GM19463 (cell line): ENCODE measurements at regions not wholly inside any gene's neighbourhood (a gene's known extent, or its start where the extent isn't known, plus 50 kb on each side); places are given as distances from the start of the nearest gene placed in this dataset.
"Not testable (repeated sequence)": the region's sequence is repeated elsewhere in the genome, so short reads cannot be mapped to it uniquely, and the experiment has no call there.

Source experiments
- ATAC-seq: cut with Tn5 transposase; IDR thresholded peaks from one replicate; pipeline ENCODE4 v1.9.1; 2021; ENCODE audit warnings: mild to moderate bottlenecking, moderate library complexity; ENCODE audit not compliant: unreplicated experiment

DNA sequence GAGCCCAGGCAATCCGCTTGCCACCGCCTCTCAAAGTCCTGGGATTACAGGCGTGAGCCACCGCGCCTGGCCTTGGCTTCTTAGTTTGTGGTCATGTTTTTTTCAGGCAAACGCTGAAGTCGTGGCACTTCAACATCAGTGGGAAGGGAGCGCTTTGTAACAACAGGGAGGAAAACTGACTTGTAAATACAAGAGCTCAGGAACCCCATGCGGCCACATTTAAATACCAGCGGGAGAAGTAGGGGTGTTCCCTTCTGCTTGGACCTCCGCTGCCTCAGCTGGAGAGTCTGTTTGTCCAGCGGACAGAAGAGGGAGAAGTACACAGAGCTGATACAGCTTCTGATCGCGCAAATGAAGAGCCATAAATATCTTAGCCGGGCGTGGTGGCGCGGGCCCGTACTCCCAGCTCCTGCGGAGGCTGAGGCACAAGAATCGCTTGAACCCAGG, 108.7 kb upstream of the KMT2C start:
- ATAC-seq: no peak

- ATAC-seq: no peak
Measured at GRCh38 chr7:152543799-152544198, 108.0 kb upstream of the KMT2C start.

- no peak for ATAC-seq
Measured at GRCh38 chr7:152541892-152542291, 106.1 kb upstream of the KMT2C start.

DNA sequence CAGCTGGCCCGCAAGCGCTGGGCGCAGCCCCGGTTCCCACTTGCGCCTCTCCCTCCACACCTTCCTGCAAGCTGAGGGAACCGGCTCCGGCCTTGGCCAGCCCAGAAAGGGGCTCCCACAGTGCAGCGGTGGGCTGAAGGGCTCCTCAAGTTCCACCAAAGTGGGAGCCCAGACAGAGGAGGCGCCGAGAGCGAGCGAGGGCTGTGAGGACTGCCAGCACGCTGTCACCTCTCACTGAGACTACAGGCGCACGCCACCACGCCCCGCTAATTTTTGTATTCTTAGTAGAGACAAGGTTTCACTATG, 103.3 kb upstream of the KMT2C start:
- ATAC-seq: not testable (repeated sequence)

GRCh38 chr7:152538346-152539189, 102.8 kb upstream of the KMT2C start:
- not testable (repeated sequence) for ATAC-seq

DNA sequence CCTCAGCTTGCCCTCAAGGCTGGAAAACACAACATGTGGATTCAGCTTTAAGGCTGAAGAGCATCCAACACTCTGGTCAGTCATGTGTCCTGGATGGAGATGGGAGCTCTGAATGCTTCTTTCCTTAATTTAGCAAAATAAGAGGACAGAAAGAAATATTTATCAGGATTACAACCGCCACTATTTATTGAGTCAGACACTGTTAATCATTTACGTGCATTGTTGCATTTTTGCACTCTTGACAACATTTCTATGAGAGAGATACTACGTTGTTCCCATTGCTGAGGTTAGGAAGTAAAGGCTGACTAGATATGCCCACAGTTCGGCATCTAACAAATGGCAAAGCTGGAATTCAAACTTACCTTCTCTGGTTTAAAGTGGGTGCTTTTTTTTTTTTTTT, 101.8 kb upstream of the KMT2C start:
- no peak for ATAC-seq

DNA sequence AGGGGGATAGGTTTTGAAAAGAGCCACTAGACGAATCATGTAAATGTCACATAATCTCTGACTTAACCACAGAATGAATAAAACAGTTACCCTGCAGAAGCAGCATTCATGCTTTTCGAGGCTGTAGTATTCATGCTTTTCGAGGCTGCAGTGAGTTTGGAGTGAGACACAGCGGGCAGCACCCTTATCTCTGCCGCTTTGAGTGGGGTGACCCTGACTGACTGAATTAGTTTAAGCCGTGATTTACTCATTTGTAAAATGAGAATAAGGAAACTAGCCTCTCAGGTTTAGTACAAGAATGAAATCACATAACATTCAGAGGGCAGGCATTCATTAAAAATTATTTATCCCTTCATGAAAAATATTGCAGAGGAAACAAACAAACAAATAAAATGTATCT, 92.8 kb upstream of the KMT2C start:
- no peak for ATAC-seq

- no peak for ATAC-seq
Measured at GRCh38 chr7:152527610-152528032, 91.8 kb upstream of the KMT2C start.

DNA sequence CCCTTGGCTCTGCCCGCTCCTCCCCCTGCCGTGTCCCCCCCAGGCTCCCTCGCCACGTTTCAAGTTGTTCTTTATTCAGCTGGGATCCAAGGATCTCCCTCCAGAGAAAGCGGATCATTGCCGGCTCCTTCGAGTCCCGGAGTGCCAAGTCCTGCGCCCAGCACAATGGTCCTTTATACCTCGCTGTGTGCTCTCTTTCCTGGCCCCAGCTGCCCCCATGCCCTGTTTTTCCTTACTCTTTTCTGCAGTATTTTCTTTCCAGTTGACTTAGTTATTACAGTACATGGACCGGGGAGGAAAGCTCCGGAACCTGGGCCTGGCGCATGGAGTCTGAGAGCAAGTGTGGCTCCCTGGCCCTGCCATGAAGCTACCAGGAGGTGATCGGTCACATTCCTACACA, 88.1 kb upstream of the KMT2C start:
- no peak for ATAC-seq

DNA sequence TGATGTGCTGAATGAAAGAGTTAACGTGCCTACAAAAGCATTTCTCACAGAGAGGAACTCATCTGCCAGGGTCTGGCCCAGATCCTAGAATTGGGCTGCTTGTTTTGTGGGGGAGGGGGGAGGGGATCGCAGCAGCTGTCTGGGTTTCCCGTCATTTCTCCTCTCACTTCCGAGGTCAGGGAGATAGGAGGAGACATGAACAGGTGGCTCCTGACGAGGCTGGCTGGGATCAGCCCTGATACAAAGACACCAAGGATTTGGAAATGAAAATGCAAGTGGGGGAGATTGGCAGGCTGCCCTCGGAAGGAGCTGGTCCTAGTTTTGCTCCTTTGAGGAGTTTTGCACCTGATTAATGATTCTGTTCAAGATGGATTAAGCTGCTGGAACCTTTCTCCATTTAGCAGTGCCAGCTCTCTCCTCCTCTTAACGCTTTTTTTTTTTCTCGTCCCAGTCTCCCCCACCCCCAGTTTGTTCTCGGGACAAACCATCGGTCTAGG, 86.8 kb upstream of the KMT2C start:
- no peak for ATAC-seq

- no peak for ATAC-seq
Measured at GRCh38 chr7:152521420-152522337, 85.9 kb upstream of the KMT2C start.

- ATAC-seq: no peak
Measured at GRCh38 chr7:152520861-152521302, 85.1 kb upstream of the KMT2C start.

- ATAC-seq: no peak
Measured at GRCh38 chr7:152519290-152519689, 83.5 kb upstream of the KMT2C start.

- no peak for ATAC-seq
Measured at GRCh38 chr7:152516216-152516615, 80.4 kb upstream of the KMT2C start.

DNA sequence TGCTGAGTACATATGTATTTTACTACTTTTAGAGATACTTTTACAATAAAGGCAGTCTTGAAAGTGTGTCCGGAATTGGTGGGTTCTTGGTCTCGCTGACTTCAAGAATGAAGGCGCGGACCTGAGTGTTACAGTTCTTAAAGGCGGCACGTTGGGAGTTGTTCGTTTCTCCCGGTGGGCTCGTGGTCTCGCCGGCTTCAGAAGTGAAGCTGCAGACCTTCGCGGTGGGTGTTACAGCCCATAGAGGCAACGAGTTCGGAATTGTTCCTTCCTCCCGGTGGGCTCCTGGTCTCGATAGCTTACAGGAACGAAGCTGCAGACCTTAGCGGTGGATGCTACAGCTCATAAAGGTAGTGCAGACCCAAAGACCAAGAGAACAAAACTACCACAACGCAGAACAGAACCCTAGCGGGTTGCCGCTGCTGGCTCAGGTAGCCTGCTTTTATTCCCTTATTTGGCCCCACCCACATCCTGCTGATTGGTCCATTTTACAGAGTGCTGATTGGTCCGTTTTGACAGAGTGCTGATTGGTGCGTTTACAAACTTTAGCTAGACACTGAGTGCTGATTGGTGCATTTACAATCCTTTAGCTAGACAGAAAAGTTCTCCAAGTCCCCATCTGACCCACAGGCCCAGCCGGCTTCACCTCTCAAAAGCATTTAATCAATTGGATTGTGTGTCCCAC, 79.6 kb upstream of the KMT2C start:
- ATAC-seq: not testable (repeated sequence)

GRCh38 chr7:152514771-152515105, 78.9 kb upstream of the KMT2C start:
- no peak for ATAC-seq

GRCh38 chr7:152513861-152514770, 78.3 kb upstream of the KMT2C start:
- no peak for ATAC-seq

GRCh38 chr7:152512706-152513105, 76.9 kb upstream of the KMT2C start:
- no peak for ATAC-seq

DNA sequence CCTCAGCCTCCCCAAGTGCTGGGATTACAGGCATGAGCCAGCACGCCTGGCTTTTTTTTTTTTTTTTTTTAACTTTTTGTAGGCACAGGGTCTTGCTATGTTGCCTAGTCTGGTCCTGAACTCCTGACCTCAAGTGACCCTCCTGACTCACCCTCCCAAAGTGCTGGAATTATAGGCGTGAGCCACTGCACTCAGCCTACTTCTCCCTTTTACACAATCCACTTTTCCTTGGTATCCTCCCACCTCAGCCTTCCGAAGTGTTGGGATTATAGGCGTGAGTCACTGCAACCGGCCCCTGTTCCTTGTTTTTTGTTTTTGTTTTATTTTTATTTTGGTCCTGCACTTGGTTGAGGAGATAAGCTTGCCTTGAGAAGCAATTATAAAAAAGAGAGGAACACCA, 75.9 kb upstream of the KMT2C start:
- ATAC-seq: no peak

DNA sequence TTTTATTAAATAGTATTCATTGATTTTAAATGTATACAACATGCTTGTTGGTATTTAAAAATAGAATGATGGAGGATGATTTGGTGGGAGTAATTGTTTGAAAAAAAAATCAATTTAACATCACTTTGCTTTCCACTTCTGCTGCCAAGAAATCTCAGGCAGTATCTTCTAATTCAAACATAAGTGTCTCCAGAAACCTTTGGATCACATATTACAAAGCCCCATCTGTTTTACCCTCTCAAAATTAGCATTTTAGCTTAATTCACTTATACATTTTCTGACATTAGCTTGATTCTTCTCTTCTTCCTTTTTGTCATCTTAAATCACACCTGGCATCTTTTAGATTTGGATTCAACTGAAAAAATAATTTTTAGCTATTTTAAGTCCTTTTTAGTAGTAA, 72.9 kb upstream of the KMT2C start:
- ATAC-seq: no peak
